ENCODE measurements at regions not wholly inside any gene's neighbourhood (a gene's known extent, or its start where the extent isn't known, plus 50 kb on each side); places are given as distances from the start of the nearest gene placed in this dataset.

DNA sequence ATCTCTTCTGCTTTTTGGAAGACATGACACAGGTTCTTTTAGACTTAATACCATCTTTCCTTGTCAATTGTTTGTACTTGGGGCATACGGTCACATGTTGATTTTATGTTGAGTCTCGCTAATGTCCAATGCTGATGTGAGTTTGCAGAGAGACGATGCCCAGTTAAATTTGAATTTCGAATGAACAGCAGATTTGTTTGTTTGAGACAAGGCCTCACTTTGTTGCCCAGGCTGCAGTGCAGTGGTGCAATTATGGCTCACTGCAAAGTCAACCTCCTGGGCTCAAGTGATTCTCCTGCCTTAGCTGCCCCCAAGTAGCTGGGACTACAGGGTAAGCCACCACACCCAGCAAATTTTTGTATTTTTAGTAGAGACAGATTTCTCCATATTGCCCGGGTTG lies 473.5 kb downstream of the RIT2 start:
- in situ Hi-C loops (cut with HindIII; ENCODE audit: low sequenced_read_pairs): no loop called here
- no peak overlapping the region for H3K4me3 ChIP-seq (ENCODE audit: low read depth, low read length)
- TF ChIP-seq CTCF (IDR thresholded peaks at IDR 0.05; ENCODE audit: low read depth, low read length): no peak
- no peak for DNase-seq (ENCODE audit: low read depth, low spot score)

GRCh38 chr18:42644729-42645131 lies 470.8 kb downstream of the RIT2 start:
- DNase-seq (ENCODE audit: low read depth, low spot score): peak; percentile 53
- no peak overlapping the region for H3K4me3 ChIP-seq (ENCODE audit: low read depth, low read length)
- TF ChIP-seq CTCF (IDR thresholded peaks at IDR 0.05; ENCODE audit: low read depth, low read length): no peak
- in situ Hi-C loops (cut with HindIII; ENCODE audit: low sequenced_read_pairs): no loop called here

DNA sequence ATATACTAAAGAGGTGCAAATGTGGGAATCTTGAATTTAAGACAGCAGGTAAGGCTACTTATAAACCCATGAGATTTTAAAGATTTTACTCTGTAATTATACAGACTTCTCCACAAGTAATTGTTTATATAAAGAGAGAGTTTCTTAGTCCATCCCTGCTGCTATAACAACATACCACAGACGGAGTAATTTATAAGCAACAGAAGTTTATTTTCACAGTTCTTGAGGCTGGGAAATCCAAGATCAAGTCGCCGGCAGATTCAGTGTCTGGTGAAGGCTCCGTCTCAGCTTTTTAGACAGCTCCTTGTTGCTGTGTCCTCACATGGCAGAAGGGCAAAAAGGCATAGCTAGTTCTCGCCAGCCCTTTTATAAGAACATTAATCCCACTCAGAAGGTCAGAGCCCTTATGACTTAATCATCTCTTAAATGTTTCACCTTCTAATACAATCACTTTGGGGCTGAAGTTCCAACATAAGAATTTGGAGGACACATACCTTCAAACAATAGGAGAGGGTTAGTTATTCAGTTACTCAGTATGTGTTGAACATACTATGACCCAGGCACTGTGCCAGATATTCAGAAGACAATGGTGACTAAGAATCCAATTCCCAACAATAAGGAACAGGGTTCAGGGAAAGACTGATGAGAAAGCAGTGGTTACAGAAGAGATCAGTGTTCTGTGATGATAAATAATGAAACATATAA lies 466.0 kb downstream of the RIT2 start:
- no peak overlapping the region for H3K4me3 ChIP-seq (ENCODE audit: low read depth, low read length)
- peak; percentile 47 for DNase-seq (ENCODE audit: low read depth, low spot score)
- TF ChIP-seq CTCF (IDR thresholded peaks at IDR 0.05; ENCODE audit: low read depth, low read length): no peak
- in situ Hi-C loops (cut with HindIII; ENCODE audit: low sequenced_read_pairs): no loop called here

GRCh38 chr18:42654556-42654955 lies 460.9 kb downstream of the RIT2 start:
- TF ChIP-seq CTCF (IDR thresholded peaks at IDR 0.05; ENCODE audit: low read depth, low read length): no peak
- in situ Hi-C loops (cut with HindIII; ENCODE audit: low sequenced_read_pairs): no loop called here
- no peak for DNase-seq (ENCODE audit: low read depth, low spot score)
- H3K4me3 ChIP-seq (ENCODE audit: low read depth, low read length): no peak overlapping the region

- no peak overlapping the region for H3K4me3 ChIP-seq (ENCODE audit: low read depth, low read length)
- no peak for DNase-seq (ENCODE audit: low read depth, low spot score)
- TF ChIP-seq CTCF (IDR thresholded peaks at IDR 0.05; ENCODE audit: low read depth, low read length): no peak
- in situ Hi-C loops (cut with HindIII; ENCODE audit: low sequenced_read_pairs): no loop called here
Observed at GRCh38 chr18:42657551-42657950, 457.9 kb downstream of the RIT2 start.

GRCh38 chr18:42658171-42658570 lies 457.3 kb downstream of the RIT2 start:
- H3K4me3 ChIP-seq (ENCODE audit: low read depth, low read length): no peak overlapping the region
- in situ Hi-C loops (cut with HindIII; ENCODE audit: low sequenced_read_pairs): no loop called here
- DNase-seq (ENCODE audit: low read depth, low spot score): no peak
- TF ChIP-seq CTCF (IDR thresholded peaks at IDR 0.05; ENCODE audit: low read depth, low read length): no peak

Measured in astrocyte of the spinal cord (primary cell).